Mesendoderm (in vitro differentiated cells): ENCODE measurements at regions not wholly inside any gene's neighbourhood (a gene's known extent, or its start where the extent isn't known, plus 50 kb on each side); places are given as distances from the start of the nearest gene placed in this dataset.

Experiments
- DNase-seq: peaks from one replicate; pipeline ENCODE4 v3.0.0; 2013
- H2AK5ac ChIP-seq: 2 replicates; pipeline ENCODE4 v1.6.1; 2013; ENCODE audit warnings: low read length, inconsistent platforms
- H2BK120ac ChIP-seq: 2 replicates; pipeline ENCODE4 v1.6.1; 2013; ENCODE audit warnings: low read depth, mild to moderate bottlenecking, low read length, moderate library complexity, mixed read lengths
- H2BK15ac ChIP-seq: replicated peaks from 2 replicates; pipeline ENCODE4 v1.6.1; 2013; ENCODE audit warnings: low read depth, mild to moderate bottlenecking, moderate library complexity
- H2BK5ac ChIP-seq: 2 replicates; pipeline ENCODE4 v1.6.1; 2013; ENCODE audit warnings: low read length, inconsistent platforms
- H3K18ac ChIP-seq: 2 replicates; pipeline ENCODE4 v1.6.1; 2013; ENCODE audit warnings: mild to moderate bottlenecking, low read length, mixed read lengths
- H3K23ac ChIP-seq: one replicate; pipeline ENCODE4 v1.6.1; 2013; ENCODE audit warnings: low read length
- H3K27ac ChIP-seq: 2 replicates; pipeline ENCODE4 v1.5.1; 2013; ENCODE audit warnings: low read depth, mild to moderate bottlenecking, inconsistent platforms, low read length, moderate library complexity
- H3K27me3 ChIP-seq: 2 replicates; pipeline ENCODE4 v1.6.1; 2013; ENCODE audit warnings: low read length, control low read depth, mild to moderate bottlenecking, inconsistent platforms; ENCODE audit not compliant: insufficient read depth, poor library complexity
- H3K36me3 ChIP-seq: 2 replicates; pipeline ENCODE4 v1.6.1; 2013; ENCODE audit warnings: low read length, inconsistent platforms; ENCODE audit not compliant: control insufficient read depth, insufficient read depth
- H3K4ac ChIP-seq: one replicate; pipeline ENCODE4 v1.6.1; 2013; ENCODE audit warnings: low read depth, mild to moderate bottlenecking, low read length, moderate library complexity
- H3K4me1 ChIP-seq: 2 replicates; pipeline ENCODE4 v1.6.1; 2013; ENCODE audit warnings: low read depth, low read length, inconsistent platforms; ENCODE audit not compliant: control insufficient read depth
- H3K4me2 ChIP-seq: 2 replicates; pipeline ENCODE4 v1.6.1; 2013; ENCODE audit warnings: low read length
- H3K4me3 ChIP-seq: 2 replicates; pipeline ENCODE4 v1.5.1; 2013; ENCODE audit warnings: mild to moderate bottlenecking, low read length
- H3K56ac ChIP-seq: one replicate; pipeline ENCODE4 v1.6.1; 2013; ENCODE audit warnings: low read length
- H3K79me1 ChIP-seq: 2 replicates; pipeline ENCODE4 v1.6.1; 2013; ENCODE audit warnings: low read length, inconsistent platforms
- H3K79me2 ChIP-seq: 2 replicates; pipeline ENCODE4 v1.6.1; 2013; ENCODE audit warnings: mild to moderate bottlenecking, low read length; ENCODE audit not compliant: control insufficient read depth, insufficient read depth
- H3K9ac ChIP-seq: 2 replicates; pipeline ENCODE4 v1.6.1; 2013; ENCODE audit warnings: low read length, inconsistent platforms
- H4K5ac ChIP-seq: one replicate; pipeline ENCODE4 v1.6.1; 2013; ENCODE audit warnings: low read length
- H4K8ac ChIP-seq: one replicate; pipeline ENCODE4 v1.6.1; 2013; ENCODE audit warnings: low read depth, mild to moderate bottlenecking, control low read depth, low read length, moderate library complexity
- WGBS: extraction: QIAGEN DNeasy Blood & Tissue Kit; methylation state at CpG from one replicate; pipeline ENCODE4 v1.1.7; 2013; ENCODE audit warnings: low lambda C conversion rate, missing lambda C conversion rate; ENCODE audit not compliant: insufficient coverage; ENCODE audit errors: extremely low coverage; 5-methylcytosine and 5-hydroxymethylcytosine counted together

GRCh38 chr1:58033311-58033710 lies 513.2 kb downstream of the OMA1 start:
- no peaks in the 10 kb centered on the region for H3K36me3 ChIP-seq
- H3K79me2 ChIP-seq = no peaks in the 10 kb centered on the region
- H3K79me1 ChIP-seq = no peaks in the 10 kb centered on the region
- no peak overlapping the region for H3K4me3 ChIP-seq
- no CpG with 5 or more reads among the region's 2 CpGs for WGBS
- no peak overlapping the region for H3K27ac ChIP-seq
- DNase-seq = peak; percentile 83
- no peak overlapping the region for H3K23ac ChIP-seq
- no peak overlapping the region for H3K56ac ChIP-seq
- no peak overlapping the region for H2BK5ac ChIP-seq
- no peaks in the 10 kb centered on the region for H3K27me3 ChIP-seq
- H3K4ac ChIP-seq = no peak overlapping the region
- H2BK120ac ChIP-seq = no peak overlapping the region
- H3K4me2 ChIP-seq = no peak overlapping the region
- no peak overlapping the region for H3K18ac ChIP-seq
- H4K8ac ChIP-seq = no peak overlapping the region
- H4K5ac ChIP-seq = no peak overlapping the region
- no peak overlapping the region for H3K9ac ChIP-seq
- H2AK5ac ChIP-seq = no peak overlapping the region
- H2BK15ac ChIP-seq = no peak overlapping the region
- H3K4me1 ChIP-seq = peaks cover 10% of the 10 kb centered on the region

GRCh38 chr1:58032611-58033073 lies 513.9 kb downstream of the OMA1 start:
- no peak overlapping the region for H4K5ac ChIP-seq
- H3K56ac ChIP-seq = no peak overlapping the region
- H3K23ac ChIP-seq = no peak overlapping the region
- H3K4me2 ChIP-seq = no peak overlapping the region
- H3K9ac ChIP-seq = no peak overlapping the region
- no peak overlapping the region for H2AK5ac ChIP-seq
- no peak overlapping the region for H2BK15ac ChIP-seq
- H3K4me1 ChIP-seq = peaks cover 10% of the 10 kb centered on the region
- H3K4ac ChIP-seq = no peak overlapping the region
- H2BK5ac ChIP-seq = no peak overlapping the region
- no peak overlapping the region for H2BK120ac ChIP-seq
- H3K27ac ChIP-seq = no peak overlapping the region
- H4K8ac ChIP-seq = no peak overlapping the region
- peak overlapping the region; percentile 13 for H3K18ac ChIP-seq
- no peaks in the 10 kb centered on the region for H3K36me3 ChIP-seq
- H3K79me2 ChIP-seq = no peaks in the 10 kb centered on the region
- H3K4me3 ChIP-seq = no peak overlapping the region
- no peaks in the 10 kb centered on the region for H3K27me3 ChIP-seq
- no peaks in the 10 kb centered on the region for H3K79me1 ChIP-seq
- DNase-seq = no peak
- WGBS = no CpG with 5 or more reads among the region's 1 CpG

GRCh38 chr1:58031416-58031815 lies 515.1 kb downstream of the OMA1 start:
- Histone ChIP-seq H4K8ac (no peak overlapping the region), H3K79me2 (no peaks in the 10 kb centered on the region), H2BK15ac (no peak overlapping the region), H3K4ac (no peak overlapping the region), H2BK120ac (no peak overlapping the region), H3K27ac (peak overlapping the region; percentile 9), H3K4me2 (no peak overlapping the region), H4K5ac (no peak overlapping the region), H3K56ac (no peak overlapping the region), H3K79me1 (no peaks in the 10 kb centered on the region), H3K9ac (no peak overlapping the region), H3K4me1 (peaks cover 10% of the 10 kb centered on the region), H3K27me3 (no peaks in the 10 kb centered on the region), H2AK5ac (no peak overlapping the region), H3K18ac (no peak overlapping the region), H3K36me3 (no peaks in the 10 kb centered on the region), H3K23ac (no peak overlapping the region), H2BK5ac (no peak overlapping the region), H3K4me3 (no peak overlapping the region)
- WGBS = no CpG with 5 or more reads among the region's 5 CpGs
- no peak for DNase-seq

- Histone ChIP-seq H3K9ac (no peak overlapping the region), H4K5ac (no peak overlapping the region), H3K18ac (no peak overlapping the region), H3K4me2 (no peak overlapping the region), H3K36me3 (no peaks in the 10 kb centered on the region), H3K79me2 (no peaks in the 10 kb centered on the region), H3K4me1 (peaks cover 10% of the 10 kb centered on the region), H2BK5ac (no peak overlapping the region), H2BK120ac (no peak overlapping the region), H4K8ac (no peak overlapping the region), H3K27me3 (no peaks in the 10 kb centered on the region), H3K23ac (no peak overlapping the region), H3K27ac (no peak overlapping the region), H2BK15ac (no peak overlapping the region), H3K4me3 (no peak overlapping the region), H3K79me1 (no peaks in the 10 kb centered on the region), H3K56ac (no peak overlapping the region), H3K4ac (no peak overlapping the region), H2AK5ac (no peak overlapping the region)
- no peak for DNase-seq
- no CpG with 5 or more reads among the region's 3 CpGs for WGBS
Measured at GRCh38 chr1:58030456-58030855, 516.1 kb downstream of the OMA1 start.

- H4K5ac ChIP-seq = no peak overlapping the region
- H3K4me3 ChIP-seq = no peak overlapping the region
- H3K79me1 ChIP-seq = no peaks in the 10 kb centered on the region
- no peak overlapping the region for H3K27ac ChIP-seq
- no peak overlapping the region for H3K18ac ChIP-seq
- no peak overlapping the region for H2BK15ac ChIP-seq
- peak; percentile 49 for DNase-seq
- WGBS = 100% methylated on average over 2 of the region's 3 CpGs
- H3K56ac ChIP-seq = no peak overlapping the region
- no peak overlapping the region for H2BK5ac ChIP-seq
- H2AK5ac ChIP-seq = no peak overlapping the region
- H2BK120ac ChIP-seq = no peak overlapping the region
- H3K79me2 ChIP-seq = no peaks in the 10 kb centered on the region
- H3K27me3 ChIP-seq = no peaks in the 10 kb centered on the region
- H3K23ac ChIP-seq = no peak overlapping the region
- no peak overlapping the region for H3K4me2 ChIP-seq
- H3K9ac ChIP-seq = no peak overlapping the region
- H3K4me1 ChIP-seq = no peaks in the 10 kb centered on the region
- H4K8ac ChIP-seq = no peak overlapping the region
- H3K36me3 ChIP-seq = no peaks in the 10 kb centered on the region
- no peak overlapping the region for H3K4ac ChIP-seq
Measured at GRCh38 chr1:58017641-58018040, 528.9 kb downstream of the OMA1 start.

- Histone ChIP-seq H2BK120ac (no peak overlapping the region), H2BK5ac (no peak overlapping the region), H3K4me2 (no peak overlapping the region), H3K23ac (no peak overlapping the region), H2AK5ac (no peak overlapping the region), H2BK15ac (no peak overlapping the region), H3K4me1 (no peaks in the 10 kb centered on the region), H3K9ac (no peak overlapping the region), H3K36me3 (no peaks in the 10 kb centered on the region), H3K79me1 (no peaks in the 10 kb centered on the region), H3K4ac (no peak overlapping the region), H3K79me2 (no peaks in the 10 kb centered on the region), H4K5ac (no peak overlapping the region), H4K8ac (no peak overlapping the region), H3K27me3 (no peaks in the 10 kb centered on the region), H3K18ac (no peak overlapping the region), H3K27ac (no peak overlapping the region), H3K56ac (no peak overlapping the region), H3K4me3 (no peak overlapping the region)
- no CpG with 5 or more reads among the region's 3 CpGs for WGBS
- DNase-seq = peak; percentile 37
Measured at GRCh38 chr1:58013237-58013636, 533.3 kb downstream of the OMA1 start.
